Central memory CD4-positive, alpha-beta T cell (primary cell): ENCODE measurements at regions not wholly inside any gene's neighbourhood (a gene's known extent, or its start where the extent isn't known, plus 50 kb on each side); places are given as distances from the start of the nearest gene placed in this dataset.

ENCODE experiments used
- DNase-seq: peaks from one replicate; pipeline ENCODE4 v3.0.0; 2022

DNA sequence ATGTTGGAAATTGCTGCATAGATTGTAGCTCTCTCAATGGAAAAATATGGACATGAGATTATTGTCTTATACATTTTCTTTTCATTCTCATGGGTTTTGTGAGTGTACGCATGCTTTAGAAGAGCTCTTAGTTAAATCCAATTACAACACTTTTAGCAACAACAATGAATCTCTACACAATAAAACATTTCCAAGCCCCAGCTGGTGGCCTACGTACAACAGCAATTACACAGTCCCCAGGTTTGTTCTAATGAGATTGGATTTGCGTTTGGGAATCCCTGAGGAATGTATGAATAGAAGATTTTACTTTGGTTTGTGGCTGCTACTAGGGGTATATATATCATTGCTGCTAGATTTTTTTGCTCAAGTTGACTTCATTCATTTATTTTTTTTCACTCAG is 98.6 kb downstream of the FHDC1 start:
- DNase-seq: no peak

- no peak for DNase-seq
Measured at GRCh38 chr4:153036931-153037482, 100.9 kb downstream of the FHDC1 start.

DNA sequence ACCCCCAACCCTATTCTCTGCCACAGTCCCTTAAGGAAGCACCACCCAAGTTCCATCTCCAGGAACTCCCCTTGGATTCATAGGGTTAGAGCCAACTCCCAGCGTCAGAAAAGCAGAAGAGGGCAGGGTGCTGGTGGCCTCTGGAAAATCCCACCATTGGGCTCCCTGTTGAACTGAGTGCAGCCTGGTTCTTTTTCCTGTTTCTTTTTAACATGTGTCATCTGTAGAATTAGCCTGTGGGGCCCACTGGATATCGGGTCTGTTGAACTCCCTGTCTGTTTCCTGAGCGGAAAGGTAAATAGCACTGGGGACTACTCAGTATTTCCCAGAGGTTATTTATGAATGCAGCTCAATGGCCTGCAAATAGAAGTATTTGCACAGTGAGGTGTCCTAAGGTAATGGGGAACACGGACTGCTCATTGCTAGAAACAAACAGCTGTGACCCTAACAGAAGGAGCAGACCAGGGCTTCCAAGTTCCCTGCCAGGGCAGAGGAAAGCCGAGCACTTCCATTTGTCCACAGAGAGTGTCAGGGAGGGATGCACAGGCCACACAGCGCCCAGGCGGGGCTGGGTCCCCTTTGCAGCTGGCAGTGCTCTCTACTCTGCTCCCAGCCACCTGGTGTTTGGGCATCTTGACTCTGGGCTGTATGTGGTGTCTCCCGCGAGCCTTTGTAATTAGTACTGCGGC is 102.6 kb downstream of the FHDC1 start:
- DNase-seq: no peak

DNA sequence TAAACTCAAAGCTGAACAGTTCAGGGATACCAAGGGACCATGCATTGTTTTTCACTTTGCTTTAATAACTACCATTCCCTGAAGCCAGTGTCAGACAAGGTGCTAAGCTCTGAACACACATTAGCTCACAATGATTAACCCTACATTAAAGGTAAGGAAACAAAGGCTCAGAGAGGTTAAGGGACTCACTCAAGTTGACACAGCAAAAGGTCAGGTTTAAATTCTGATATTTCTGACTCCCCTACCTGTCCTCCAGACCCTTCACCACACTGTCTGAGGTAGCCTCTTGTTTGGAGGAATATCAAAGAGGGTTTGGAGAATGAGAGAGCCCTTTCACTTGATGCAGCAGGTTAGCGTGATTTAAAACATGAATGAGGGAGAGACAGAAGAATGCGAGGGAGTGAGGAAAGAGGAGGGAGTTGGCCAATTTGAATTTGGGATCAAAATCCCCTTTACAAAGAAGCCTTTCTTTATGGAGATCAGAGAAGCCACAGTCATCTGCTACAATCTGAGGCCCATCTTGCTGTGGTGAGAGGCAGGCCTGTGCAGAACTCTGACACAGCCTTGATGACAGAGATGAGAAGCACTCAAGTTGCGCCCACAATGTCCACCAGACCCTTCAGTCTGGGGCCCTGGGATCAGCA is 103.5 kb downstream of the FHDC1 start:
- DNase-seq: no peak

GRCh38 chr4:153040677-153041076 is 104.6 kb downstream of the FHDC1 start:
- DNase-seq: no peak

GRCh38 chr4:153044036-153044435 is 107.9 kb downstream of the FHDC1 start:
- DNase-seq: no peak

DNA sequence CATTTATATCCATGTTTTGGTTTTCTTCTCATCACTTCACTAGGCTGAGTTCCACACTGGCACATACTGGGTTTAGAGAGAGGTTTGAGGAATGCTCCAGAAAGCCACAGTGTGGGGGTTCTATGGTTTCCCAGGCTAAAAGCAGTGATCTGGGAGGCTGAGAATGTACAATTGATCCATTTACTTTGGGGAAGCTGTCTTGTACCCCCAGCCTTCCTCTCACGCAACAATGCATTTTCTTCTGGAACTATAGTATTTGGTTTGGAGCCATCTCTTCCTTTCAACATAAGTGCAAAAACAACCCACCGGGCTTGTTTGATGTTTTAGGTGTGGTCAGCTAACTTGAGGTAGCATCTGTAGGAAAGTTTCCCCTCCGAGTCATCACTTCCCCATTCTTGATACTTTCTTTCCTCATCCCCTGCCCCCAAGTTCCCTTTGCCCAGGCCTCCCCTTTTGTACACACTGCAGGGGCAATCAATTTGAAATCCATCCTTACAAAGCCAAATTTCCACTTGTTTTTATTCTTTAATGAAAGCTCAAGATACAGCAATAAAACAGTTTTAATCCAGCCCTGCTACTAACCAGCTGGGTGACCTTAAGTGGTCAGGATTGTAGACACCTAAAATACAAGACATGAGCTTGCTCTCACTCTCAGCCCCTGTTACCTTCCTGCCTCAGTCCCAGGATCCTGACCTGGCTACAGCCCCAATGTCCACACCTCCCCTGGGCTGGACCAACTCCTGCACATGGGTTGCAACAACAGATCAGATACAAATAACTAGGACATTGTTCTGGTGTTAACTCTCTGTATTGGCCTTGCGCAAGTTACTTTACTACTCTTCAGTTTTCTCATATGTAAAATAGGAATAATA is 109.2 kb downstream of the FHDC1 start:
- DNase-seq: no peak

DNA sequence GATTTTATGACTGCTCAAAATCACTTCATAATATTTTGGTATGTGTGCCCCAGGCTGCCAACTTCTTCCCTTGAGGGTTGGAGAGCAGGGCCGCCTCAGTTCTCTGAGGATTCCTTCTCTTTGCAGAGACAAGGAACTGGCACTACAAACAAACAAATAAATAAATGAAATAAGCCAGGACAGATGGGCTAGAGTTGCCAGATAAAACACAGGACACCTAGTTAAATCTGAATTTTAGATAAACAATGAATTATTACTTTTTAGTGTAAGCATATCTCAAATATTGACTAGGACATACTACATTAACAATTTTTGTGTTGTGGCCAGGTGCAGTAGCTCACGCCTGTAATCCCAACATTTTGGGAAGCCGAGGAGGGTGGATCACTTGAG is 122.5 kb downstream of the FHDC1 start:
- DNase-seq: no peak

- DNase-seq: no peak
Measured at GRCh38 chr4:153060196-153060595, 124.1 kb downstream of the FHDC1 start.

DNA sequence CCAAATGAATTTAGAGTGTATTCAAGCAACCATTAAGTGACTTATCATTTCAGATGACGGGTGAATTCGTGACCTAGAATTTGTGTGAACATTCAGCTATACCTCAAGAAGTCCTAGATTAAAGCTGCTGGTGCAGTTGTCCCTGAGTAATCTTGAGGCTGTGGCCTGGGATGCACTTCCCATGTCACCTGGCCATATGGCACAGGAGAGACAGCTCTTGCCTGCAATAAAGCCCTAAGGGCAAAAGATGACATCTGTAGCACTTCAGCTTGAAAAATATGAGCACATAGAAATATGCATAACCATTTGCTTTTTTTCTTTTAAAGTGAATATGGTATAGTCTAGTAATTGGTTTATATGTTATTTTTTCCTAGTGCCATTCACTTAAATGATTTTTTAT is 125.8 kb downstream of the FHDC1 start:
- DNase-seq: no peak

DNA sequence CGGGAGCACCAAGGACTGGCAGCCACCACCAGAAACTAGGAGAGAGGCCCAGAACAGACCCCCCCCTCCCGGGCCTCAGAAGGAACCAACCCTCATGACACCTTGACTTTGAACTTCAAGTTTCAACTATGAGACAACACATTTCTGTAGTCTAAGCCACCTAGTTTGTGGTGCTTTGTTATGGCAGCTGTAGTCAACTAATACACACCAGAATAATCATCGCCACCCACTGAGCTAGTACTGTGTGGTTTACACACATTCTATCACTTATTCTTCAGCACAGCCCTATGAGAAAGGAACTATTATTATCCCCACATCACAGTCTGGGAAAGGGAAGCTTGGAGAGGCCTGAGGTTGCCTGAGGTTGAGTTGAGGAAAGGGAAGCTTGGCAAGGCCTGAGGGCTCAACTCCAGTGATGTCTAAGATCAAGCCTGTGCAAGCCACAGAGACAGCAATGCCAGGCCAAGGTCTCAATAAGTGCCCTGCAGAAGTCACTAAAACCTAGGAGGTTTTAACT is 126.6 kb downstream of the FHDC1 start:
- no peak for DNase-seq

GRCh38 chr4:153063490-153063889 is 127.4 kb downstream of the FHDC1 start:
- DNase-seq: no peak

- no peak for DNase-seq
Measured at GRCh38 chr4:153064571-153064970, 128.4 kb downstream of the FHDC1 start.

- no peak for DNase-seq
Measured at GRCh38 chr4:153065276-153065675, 129.2 kb downstream of the FHDC1 start.

GRCh38 chr4:153067376-153067775 is 131.3 kb downstream of the FHDC1 start:
- DNase-seq: no peak

DNA sequence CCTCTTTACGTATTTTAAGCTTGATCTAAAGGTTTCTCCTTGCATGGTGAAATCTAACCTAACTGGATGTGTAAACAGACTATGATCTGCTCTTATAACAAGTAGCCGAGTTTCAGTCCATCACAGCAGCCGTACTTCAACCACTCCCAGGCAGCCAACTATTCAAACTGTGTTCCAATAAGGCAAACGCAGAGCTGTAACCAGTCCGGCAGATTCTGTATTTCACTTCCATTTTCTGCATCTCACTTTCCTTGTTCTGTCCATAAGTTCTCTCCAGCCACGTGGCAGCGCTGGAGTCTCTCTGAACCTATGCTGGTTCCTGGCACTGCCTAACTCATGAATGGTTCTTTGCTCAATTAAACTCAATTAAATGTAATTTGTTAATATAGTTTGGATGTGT is 132.6 kb downstream of the FHDC1 start:
- DNase-seq: no peak

DNA sequence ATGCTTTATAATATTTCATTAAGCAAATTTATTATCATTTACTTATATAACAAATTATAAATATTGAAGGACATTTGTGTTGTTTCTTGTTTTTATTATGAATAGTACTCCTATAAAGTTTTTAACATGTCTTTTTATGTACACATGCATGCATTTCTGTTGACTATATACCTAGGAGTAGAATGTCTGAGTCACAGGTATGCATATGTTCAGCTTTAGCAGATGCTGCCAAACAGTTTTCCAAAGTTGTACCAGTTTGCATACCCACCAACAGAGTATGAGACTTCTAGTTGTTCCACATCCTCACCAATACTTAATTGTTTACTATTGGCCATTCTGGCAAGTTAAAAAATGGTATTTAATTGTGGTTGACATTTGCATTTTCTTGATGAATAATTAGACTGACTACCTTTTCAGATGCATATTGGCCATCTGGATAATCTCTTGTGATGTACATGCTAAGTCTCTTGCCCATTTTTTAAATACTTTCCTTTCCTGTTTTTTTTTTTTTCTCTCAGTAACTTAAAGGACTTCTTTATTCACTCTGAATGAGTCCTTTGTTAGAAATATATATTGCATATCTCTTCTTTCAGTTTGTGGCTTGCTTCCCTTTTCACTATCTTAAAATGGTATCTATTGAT is 132.2 kb upstream of the TRIM2 start:
- no peak for DNase-seq

GRCh38 chr4:153072661-153073060 is 131.6 kb upstream of the TRIM2 start:
- no peak for DNase-seq

DNA sequence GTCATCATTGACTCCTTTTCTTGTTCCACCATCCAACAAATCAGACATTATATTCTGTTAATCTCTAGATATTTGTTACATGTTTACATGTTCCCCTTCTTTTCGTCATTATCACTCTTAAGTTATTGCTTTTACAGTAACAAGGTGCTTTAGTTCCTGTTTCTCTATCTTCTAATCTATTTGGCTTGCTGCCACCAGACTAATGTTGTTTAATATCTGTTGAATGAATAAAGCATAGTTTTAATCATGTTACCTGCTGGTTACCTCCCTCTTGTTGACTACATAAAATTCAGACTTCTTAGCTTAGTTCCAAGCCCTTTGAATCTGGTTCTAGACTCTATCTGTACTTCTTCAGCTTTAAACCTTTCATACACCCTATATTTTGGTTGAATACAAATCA is 129.8 kb upstream of the TRIM2 start:
- DNase-seq: no peak

GRCh38 chr4:153074936-153075630 is 129.2 kb upstream of the TRIM2 start:
- DNase-seq: no peak

GRCh38 chr4:153075836-153076518 is 128.3 kb upstream of the TRIM2 start:
- DNase-seq: no peak

DNA sequence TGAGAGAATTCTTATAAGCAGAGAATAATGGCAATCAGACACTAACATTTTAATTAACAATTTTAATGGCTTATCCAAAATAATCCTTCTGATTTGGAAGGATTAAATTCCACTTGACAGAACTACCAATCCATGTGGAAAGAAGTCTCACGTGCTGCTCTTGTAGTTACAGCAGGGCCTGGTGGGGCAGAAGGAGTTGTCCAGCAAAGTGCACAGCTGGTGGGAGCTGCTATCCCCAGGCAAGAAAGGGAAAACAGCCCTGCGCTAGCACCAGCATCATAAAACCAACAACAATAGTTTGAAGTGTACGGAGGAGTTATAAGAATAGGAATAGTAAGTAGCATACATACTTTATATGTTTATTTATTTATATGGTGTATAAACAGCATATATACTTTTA is 127.4 kb upstream of the TRIM2 start:
- DNase-seq: no peak
